ENCODE measurements at regions not wholly inside any gene's neighbourhood (a gene's known extent, or its start where the extent isn't known, plus 50 kb on each side); places are given as distances from the start of the nearest gene placed in this dataset.

DNA sequence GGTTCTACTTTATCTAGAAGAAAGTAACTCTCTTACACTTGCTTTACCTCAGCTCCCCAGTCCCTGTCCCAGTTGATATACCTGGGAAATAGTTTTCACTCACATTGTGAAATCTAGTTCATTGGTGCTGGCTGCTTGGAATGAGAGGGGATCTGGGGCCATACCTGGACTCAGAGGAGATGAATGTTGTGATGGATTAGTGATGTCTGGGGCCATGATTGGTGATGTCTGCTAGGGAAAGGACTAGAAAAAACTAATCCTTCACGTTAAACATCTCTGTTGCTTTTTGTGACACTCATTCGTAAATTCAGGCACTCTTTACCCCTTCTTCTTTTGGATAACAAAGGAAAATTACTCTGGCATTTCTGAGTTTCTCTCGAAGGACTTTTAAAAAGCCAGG is 152.4 kb downstream of the RAB11FIP2 start:
- no peak for TF ChIP-seq CTCF (IDR thresholded peaks at IDR 0.05)
- Mint-ChIP-seq H3K9me3 (peaks cover 3% of the 10 kb centered on the region), H3K36me3 (ENCODE audit: low read depth) (no peaks in the 10 kb centered on the region), H3K27me3 (no peaks in the 10 kb centered on the region), H3K27ac (no peak overlapping the region), H3K4me1 (no peaks in the 10 kb centered on the region), H3K4me3 (no peak overlapping the region)
- DNase-seq (no peak), ATAC-seq (ENCODE audit: low read depth) (no peak)
- intact Hi-C loops (cut with micrococcal nuclease) = no loop called here
- ChIA-PET POLR2A (no interaction called here), CTCF (no interaction called here)

DNA sequence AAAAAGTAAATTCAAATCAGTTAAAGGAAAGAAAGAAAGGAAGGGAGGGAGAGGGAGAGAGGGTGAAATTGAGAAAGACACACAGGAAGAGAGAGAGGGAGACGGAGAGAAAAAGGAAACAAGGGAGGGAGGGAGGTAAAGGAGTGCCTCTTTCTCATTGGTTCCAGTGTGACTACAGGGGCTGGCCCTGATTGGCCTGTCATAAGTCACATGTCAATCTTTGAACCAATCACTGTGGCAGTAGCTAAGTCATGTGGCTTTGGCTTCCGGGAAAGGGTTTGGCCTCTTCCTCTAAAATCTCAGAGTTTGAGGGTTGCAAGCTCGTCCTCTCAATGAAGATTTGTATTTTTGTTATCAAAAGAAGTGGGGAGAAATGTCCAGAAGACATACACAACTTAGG is 150.2 kb downstream of the RAB11FIP2 start:
- intact Hi-C loops (cut with micrococcal nuclease) = no loop called here
- H3K4me1 Mint-ChIP-seq = no peaks in the 10 kb centered on the region
- CTCF ChIA-PET = no interaction called here

DNA sequence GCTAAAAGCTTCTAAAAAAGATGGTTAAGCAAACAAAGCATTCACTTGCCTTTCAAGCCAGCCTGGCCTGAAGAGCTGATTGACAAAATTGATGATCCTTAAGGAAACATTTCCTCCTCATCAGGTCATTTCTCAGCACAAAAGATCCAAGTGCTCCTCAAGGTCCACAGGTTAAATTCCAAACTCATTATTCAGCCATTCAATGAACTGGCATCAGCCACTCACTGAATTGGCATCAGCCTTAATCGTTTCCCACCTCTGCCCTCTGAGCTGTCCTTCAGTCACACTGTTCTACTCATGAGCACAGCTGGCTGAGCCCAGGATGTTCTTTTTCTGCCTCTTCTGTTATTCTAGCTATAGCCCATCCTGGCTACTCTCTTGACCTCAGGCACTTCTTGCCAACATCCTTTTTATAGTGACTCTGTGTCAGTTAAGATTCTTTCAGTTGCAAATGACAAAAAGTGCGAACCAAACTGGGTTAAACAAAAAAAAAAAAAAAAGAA is 147.5 kb downstream of the RAB11FIP2 start:
- Mint-ChIP-seq H3K27me3 (no peaks in the 10 kb centered on the region), H3K36me3 (ENCODE audit: low read depth) (no peaks in the 10 kb centered on the region), H3K9me3 (peaks cover 6% of the 10 kb centered on the region), H3K27ac (no peak overlapping the region), H3K4me1 (no peaks in the 10 kb centered on the region), H3K4me3 (no peak overlapping the region)
- intact Hi-C loops (cut with micrococcal nuclease) = no loop called here
- ATAC-seq (ENCODE audit: low read depth) = no peak
- no peak for TF ChIP-seq CTCF (IDR thresholded peaks at IDR 0.05)
- POLR2A ChIA-PET = no interaction called here
- CTCF ChIA-PET = no interaction called here
- no peak for DNase-seq

More for the DNA sequence above, 150.2 kb downstream of the RAB11FIP2 start:
- TF ChIP-seq CTCF (IDR thresholded peaks at IDR 0.05) = no peak
- no peaks in the 10 kb centered on the region for H3K27me3 Mint-ChIP-seq
- POLR2A ChIA-PET = no interaction called here
- DNase-seq (no peak), ATAC-seq (ENCODE audit: low read depth) (no peak)
- no peak overlapping the region for H3K4me3 Mint-ChIP-seq
- no peaks in the 10 kb centered on the region for H3K36me3 Mint-ChIP-seq (ENCODE audit: low read depth)
- peaks cover 3% of the 10 kb centered on the region for H3K9me3 Mint-ChIP-seq
- H3K27ac Mint-ChIP-seq = no peak overlapping the region

DNA sequence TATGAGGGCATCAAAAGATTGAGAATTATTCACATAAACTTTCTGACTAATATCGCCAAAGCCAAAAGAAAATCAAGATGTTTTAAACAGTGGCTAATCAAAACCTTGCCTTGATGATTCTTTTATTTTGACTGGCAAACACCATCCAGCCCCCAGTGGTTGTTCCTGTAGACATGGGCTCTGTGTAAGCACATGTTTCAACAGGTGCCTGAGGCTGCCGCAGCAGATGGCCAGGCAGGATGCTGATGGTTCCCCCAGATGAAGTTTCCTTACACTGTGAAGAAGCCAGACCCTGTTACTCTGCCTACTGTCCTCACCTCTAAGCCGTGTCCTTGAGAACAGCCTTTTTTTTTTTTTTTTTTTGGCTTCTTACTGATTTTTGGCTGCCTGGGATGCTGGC is 146.5 kb downstream of the RAB11FIP2 start:
- ChIA-PET POLR2A (no interaction called here), CTCF (no interaction called here)
- Mint-ChIP-seq H3K4me1 (no peaks in the 10 kb centered on the region), H3K4me3 (no peak overlapping the region), H3K36me3 (ENCODE audit: low read depth) (no peaks in the 10 kb centered on the region), H3K27ac (no peak overlapping the region), H3K9me3 (peaks cover 6% of the 10 kb centered on the region), H3K27me3 (peaks cover 4% of the 10 kb centered on the region)
- ATAC-seq (ENCODE audit: low read depth) (no peak), DNase-seq (no peak)
- no peak for TF ChIP-seq CTCF (IDR thresholded peaks at IDR 0.05)
- intact Hi-C loops (cut with micrococcal nuclease) = no loop called here

DNA sequence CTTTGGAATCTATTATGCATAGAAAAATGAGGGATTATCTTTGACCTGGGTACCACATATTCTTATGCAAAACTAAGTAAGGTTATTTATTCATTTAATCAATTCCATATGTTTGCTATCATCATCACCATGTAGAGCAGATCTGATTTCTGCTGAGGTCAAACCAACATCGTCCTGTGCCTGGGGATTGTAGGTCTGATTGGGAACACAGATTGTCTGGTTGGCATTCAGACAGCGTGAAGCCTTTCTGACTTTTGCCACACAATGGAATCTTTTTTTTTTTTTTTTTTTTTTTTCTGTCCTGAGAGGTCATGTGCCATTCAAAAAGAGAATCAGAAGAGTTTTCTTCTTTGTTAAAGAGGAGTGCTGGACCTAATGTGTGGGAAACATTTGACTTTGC is 142.9 kb downstream of the RAB11FIP2 start:
- POLR2A ChIA-PET = no interaction called here
- Mint-ChIP-seq H3K9me3 (peaks cover 3% of the 10 kb centered on the region), H3K4me3 (no peak overlapping the region), H3K27ac (no peak overlapping the region), H3K4me1 (no peaks in the 10 kb centered on the region), H3K36me3 (ENCODE audit: low read depth) (no peaks in the 10 kb centered on the region), H3K27me3 (peaks cover 4% of the 10 kb centered on the region)
- ATAC-seq (ENCODE audit: low read depth) (no peak), DNase-seq (no peak)
- no peak for TF ChIP-seq CTCF (IDR thresholded peaks at IDR 0.05)
- intact Hi-C loops (cut with micrococcal nuclease) = no loop called here
- CTCF ChIA-PET = no interaction called here

Measured in activated B cell treated with CpG ODN at 0.5 μM for 24 hours (primary cell).